ENCODE measurements at regions not wholly inside any gene's neighbourhood (a gene's known extent, or its start where the extent isn't known, plus 50 kb on each side); places are given as distances from the start of the nearest gene placed in this dataset.

DNA sequence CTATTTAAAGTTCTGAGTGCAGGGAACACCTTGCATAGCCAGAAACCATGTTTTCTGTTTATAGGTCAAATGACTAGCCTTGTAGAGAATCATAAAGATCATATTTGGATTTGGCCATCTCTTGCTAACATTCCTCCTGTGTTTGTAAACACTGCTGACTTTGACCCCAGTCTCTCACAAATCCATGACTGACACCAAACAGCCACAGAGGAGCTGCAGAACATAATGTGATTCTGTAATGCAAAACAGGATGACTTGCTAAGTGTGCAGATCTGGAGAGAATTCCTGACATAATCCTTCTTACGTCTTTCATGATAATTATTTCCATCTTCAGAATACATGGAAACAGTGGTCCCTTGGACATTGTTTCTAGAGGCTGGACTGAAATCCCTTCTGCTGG is 211.8 kb downstream of the BMP4 start:
- Histone ChIP-seq H3K27ac (ENCODE audit: low read length) (no peak overlapping the region), H3K36me3 (ENCODE audit: insufficient read depth, low read length) (no peaks in the 10 kb centered on the region), H2AFZ (ENCODE audit: low read depth, low read length) (no peak overlapping the region), H3K27me3 (ENCODE audit: insufficient read depth, low read length, poor library complexity) (no peaks in the 10 kb centered on the region), H3K9me3 (ENCODE audit: insufficient read depth, low read length, severe bottlenecking) (no peaks in the 10 kb centered on the region), H3K79me2 (ENCODE audit: insufficient read depth, low read length) (no peaks in the 10 kb centered on the region), H3K4me3 (ENCODE audit: low read depth in 1 of 2, low read length in 2 of 2) (no peak overlapping the region), H3K9ac (ENCODE audit: low read depth, low read length) (no peak overlapping the region), H4K20me1 (ENCODE audit: insufficient read depth, low read length) (no peaks in the 10 kb centered on the region), H3K4me1 (ENCODE audit: insufficient read depth, low read length) (no peaks in the 10 kb centered on the region), H3K4me2 (ENCODE audit: insufficient read depth, low read length) (no peak overlapping the region)
- no peak for ATAC-seq (ENCODE audit: insufficient read depth, low read depth)
- TF ChIP-seq EZH2 (IDR thresholded peaks at IDR 0.05; ENCODE audit: borderline replicate concordance, low read depth, low read length, severe bottlenecking) = no peak
- TF ChIP-seq, protein P1, sequence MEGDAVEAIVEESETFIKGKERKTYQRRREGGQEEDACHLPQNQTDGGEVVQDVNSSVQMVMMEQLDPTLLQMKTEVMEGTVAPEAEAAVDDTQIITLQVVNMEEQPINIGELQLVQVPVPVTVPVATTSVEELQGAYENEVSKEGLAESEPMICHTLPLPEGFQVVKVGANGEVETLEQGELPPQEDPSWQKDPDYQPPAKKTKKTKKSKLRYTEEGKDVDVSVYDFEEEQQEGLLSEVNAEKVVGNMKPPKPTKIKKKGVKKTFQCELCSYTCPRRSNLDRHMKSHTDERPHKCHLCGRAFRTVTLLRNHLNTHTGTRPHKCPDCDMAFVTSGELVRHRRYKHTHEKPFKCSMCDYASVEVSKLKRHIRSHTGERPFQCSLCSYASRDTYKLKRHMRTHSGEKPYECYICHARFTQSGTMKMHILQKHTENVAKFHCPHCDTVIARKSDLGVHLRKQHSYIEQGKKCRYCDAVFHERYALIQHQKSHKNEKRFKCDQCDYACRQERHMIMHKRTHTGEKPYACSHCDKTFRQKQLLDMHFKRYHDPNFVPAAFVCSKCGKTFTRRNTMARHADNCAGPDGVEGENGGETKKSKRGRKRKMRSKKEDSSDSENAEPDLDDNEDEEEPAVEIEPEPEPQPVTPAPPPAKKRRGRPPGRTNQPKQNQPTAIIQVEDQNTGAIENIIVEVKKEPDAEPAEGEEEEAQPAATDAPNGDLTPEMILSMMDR (IDR thresholded peaks at IDR 0.05; ENCODE audit: borderline replicate concordance, extremely low read depth, low read length, poor library complexity, severe bottlenecking) = no peak
- DNase-seq = no peak

DNA sequence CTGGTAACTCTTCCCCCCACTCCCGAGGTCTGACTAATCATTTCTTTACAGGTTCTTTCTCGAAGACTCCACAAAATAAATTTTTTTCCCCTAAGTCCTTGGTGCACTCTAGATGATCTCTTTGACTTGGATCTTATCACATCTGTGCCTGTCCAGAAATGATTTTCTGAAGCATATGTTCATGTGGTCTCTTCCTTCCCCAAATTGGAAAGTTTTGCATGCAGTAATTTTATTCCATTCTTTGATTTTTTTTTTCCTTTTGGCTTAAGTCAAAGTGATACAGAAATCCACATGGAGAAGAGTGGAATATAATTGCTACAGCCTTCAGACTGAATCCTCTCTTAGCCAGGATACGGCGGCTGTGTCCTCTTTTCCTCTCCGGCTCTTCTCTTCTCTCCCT is 213.3 kb downstream of the BMP4 start:
- ATAC-seq (ENCODE audit: insufficient read depth, low read depth) = no peak

DNA sequence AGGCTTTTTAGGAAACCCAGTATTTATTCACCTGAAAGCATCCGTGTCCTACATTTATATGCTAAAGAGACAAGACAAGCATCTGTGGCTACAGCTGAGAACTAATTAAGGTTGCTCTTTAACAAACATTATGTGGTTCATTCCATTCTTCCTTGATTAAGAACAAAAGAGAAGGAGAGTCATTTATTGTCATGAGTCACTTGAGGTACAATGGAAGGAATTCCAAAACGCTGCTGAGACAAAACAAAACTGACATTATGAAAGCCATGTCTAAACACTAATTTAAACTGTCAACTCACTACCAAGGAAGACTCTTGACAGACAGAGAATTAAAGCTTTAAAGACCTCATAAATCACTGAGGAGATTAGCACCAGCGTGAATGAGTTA is 214.4 kb downstream of the BMP4 start:
- no peak for DNase-seq
- H3K79me2 ChIP-seq (ENCODE audit: insufficient read depth, low read length) = no peaks in the 10 kb centered on the region
- H3K4me3 ChIP-seq (ENCODE audit: low read depth in 1 of 2, low read length in 2 of 2) = no peak overlapping the region
- H2AFZ ChIP-seq (ENCODE audit: low read depth, low read length) = no peak overlapping the region
- H3K4me1 ChIP-seq (ENCODE audit: insufficient read depth, low read length) = no peaks in the 10 kb centered on the region
- no peak overlapping the region for H3K9ac ChIP-seq (ENCODE audit: low read depth, low read length)
- no peaks in the 10 kb centered on the region for H3K27me3 ChIP-seq (ENCODE audit: insufficient read depth, low read length, poor library complexity)
- ATAC-seq (ENCODE audit: insufficient read depth, low read depth) = no peak
- H3K36me3 ChIP-seq (ENCODE audit: insufficient read depth, low read length) = no peaks in the 10 kb centered on the region
- TF ChIP-seq, protein P1 (IDR thresholded peaks at IDR 0.05; ENCODE audit: borderline replicate concordance, extremely low read depth, low read length, poor library complexity, severe bottlenecking) = no peak
- no peak for TF ChIP-seq EZH2 (IDR thresholded peaks at IDR 0.05; ENCODE audit: borderline replicate concordance, low read depth, low read length, severe bottlenecking)
- no peaks in the 10 kb centered on the region for H3K9me3 ChIP-seq (ENCODE audit: insufficient read depth, low read length, severe bottlenecking)
- no peak overlapping the region for H3K4me2 ChIP-seq (ENCODE audit: insufficient read depth, low read length)
- H3K27ac ChIP-seq (ENCODE audit: low read length) = no peak overlapping the region
- H4K20me1 ChIP-seq (ENCODE audit: insufficient read depth, low read length) = no peaks in the 10 kb centered on the region

More for the DNA sequence above, 213.3 kb downstream of the BMP4 start:
- Histone ChIP-seq H4K20me1 (ENCODE audit: insufficient read depth, low read length) (no peaks in the 10 kb centered on the region), H3K4me3 (ENCODE audit: low read depth in 1 of 2, low read length in 2 of 2) (no peak overlapping the region), H3K9ac (ENCODE audit: low read depth, low read length) (no peak overlapping the region), H3K4me1 (ENCODE audit: insufficient read depth, low read length) (no peaks in the 10 kb centered on the region), H3K27me3 (ENCODE audit: insufficient read depth, low read length, poor library complexity) (no peaks in the 10 kb centered on the region), H3K79me2 (ENCODE audit: insufficient read depth, low read length) (no peaks in the 10 kb centered on the region), H3K27ac (ENCODE audit: low read length) (no peak overlapping the region), H3K36me3 (ENCODE audit: insufficient read depth, low read length) (no peaks in the 10 kb centered on the region), H2AFZ (ENCODE audit: low read depth, low read length) (no peak overlapping the region), H3K4me2 (ENCODE audit: insufficient read depth, low read length) (no peak overlapping the region), H3K9me3 (ENCODE audit: insufficient read depth, low read length, severe bottlenecking) (no peaks in the 10 kb centered on the region)
- TF ChIP-seq, protein P1 (IDR thresholded peaks at IDR 0.05; ENCODE audit: borderline replicate concordance, extremely low read depth, low read length, poor library complexity, severe bottlenecking) = no peak
- no peak for TF ChIP-seq EZH2 (IDR thresholded peaks at IDR 0.05; ENCODE audit: borderline replicate concordance, low read depth, low read length, severe bottlenecking)
- no peak for DNase-seq

Data from DND-41 (cell line).